ENCODE measurements at regions not wholly inside any gene's neighbourhood (a gene's known extent, or its start where the extent isn't known, plus 50 kb on each side); places are given as distances from the start of the nearest gene placed in this dataset.
"Not testable (repeated sequence)": the region's sequence is repeated elsewhere in the genome, so short reads cannot be mapped to it uniquely, and the experiment has no call there.

GRCh38 chr4:8945506-8945905 lies 73.9 kb upstream of the HMX1 start:
- not testable (repeated sequence) for H3K36me3 ChIP-seq (ENCODE audit: control insufficient read depth, insufficient read depth, low read length); H3K9me3 Mint-ChIP-seq; H3K27ac Mint-ChIP-seq; H3K27me3 Mint-ChIP-seq; H3K4me3 Mint-ChIP-seq; H3K4me1 Mint-ChIP-seq; ATAC-seq (ENCODE audit: low read depth in 2 of 2); DNase-seq; H3K4me1 ChIP-seq (ENCODE audit: control insufficient read depth, insufficient read depth, low read length, poor library complexity, severe bottlenecking); H3K36me3 Mint-ChIP-seq; H3K27me3 ChIP-seq (ENCODE audit: control insufficient read depth, insufficient read depth, low read length); H3K9me3 ChIP-seq (ENCODE audit: control insufficient read depth in 2 of 2, low read length in 2 of 2); H3K27ac ChIP-seq (ENCODE audit: insufficient read depth, low read length, poor library complexity, severe bottlenecking); H3K4me3 ChIP-seq (ENCODE audit: low read depth, low read length)

GRCh38 chr4:8943367-8943766 lies 71.7 kb upstream of the HMX1 start:
- not testable (repeated sequence) for H3K36me3 ChIP-seq (ENCODE audit: control insufficient read depth, insufficient read depth, low read length); ATAC-seq (ENCODE audit: low read depth in 2 of 2); H3K27me3 Mint-ChIP-seq; DNase-seq; H3K27ac Mint-ChIP-seq; H3K4me1 Mint-ChIP-seq; H3K36me3 Mint-ChIP-seq; H3K4me1 ChIP-seq (ENCODE audit: control insufficient read depth, insufficient read depth, low read length, poor library complexity, severe bottlenecking); H3K4me3 ChIP-seq (ENCODE audit: low read depth, low read length); H3K27ac ChIP-seq (ENCODE audit: insufficient read depth, low read length, poor library complexity, severe bottlenecking); H3K4me3 Mint-ChIP-seq; H3K9me3 Mint-ChIP-seq; H3K9me3 ChIP-seq (ENCODE audit: control insufficient read depth in 2 of 2, low read length in 2 of 2); H3K27me3 ChIP-seq (ENCODE audit: control insufficient read depth, insufficient read depth, low read length)

GRCh38 chr4:8942088-8942487 lies 70.4 kb upstream of the HMX1 start:
- not testable (repeated sequence) for H3K36me3 Mint-ChIP-seq; H3K27ac ChIP-seq (ENCODE audit: insufficient read depth, low read length, poor library complexity, severe bottlenecking); H3K9me3 ChIP-seq (ENCODE audit: control insufficient read depth in 2 of 2, low read length in 2 of 2); H3K4me1 ChIP-seq (ENCODE audit: control insufficient read depth, insufficient read depth, low read length, poor library complexity, severe bottlenecking); H3K4me3 ChIP-seq (ENCODE audit: low read depth, low read length); H3K9me3 Mint-ChIP-seq; H3K4me3 Mint-ChIP-seq; H3K27me3 ChIP-seq (ENCODE audit: control insufficient read depth, insufficient read depth, low read length); H3K27me3 Mint-ChIP-seq; DNase-seq; H3K27ac Mint-ChIP-seq; ATAC-seq (ENCODE audit: low read depth in 2 of 2); H3K36me3 ChIP-seq (ENCODE audit: control insufficient read depth, insufficient read depth, low read length); H3K4me1 Mint-ChIP-seq

- not testable (repeated sequence) for H3K27me3 ChIP-seq (ENCODE audit: control insufficient read depth, insufficient read depth, low read length); ATAC-seq (ENCODE audit: low read depth in 2 of 2); H3K9me3 Mint-ChIP-seq; H3K36me3 Mint-ChIP-seq; H3K4me3 Mint-ChIP-seq; H3K27ac ChIP-seq (ENCODE audit: insufficient read depth, low read length, poor library complexity, severe bottlenecking); DNase-seq; H3K27me3 Mint-ChIP-seq; H3K4me1 Mint-ChIP-seq; H3K36me3 ChIP-seq (ENCODE audit: control insufficient read depth, insufficient read depth, low read length); H3K27ac Mint-ChIP-seq; H3K4me3 ChIP-seq (ENCODE audit: low read depth, low read length); H3K4me1 ChIP-seq (ENCODE audit: control insufficient read depth, insufficient read depth, low read length, poor library complexity, severe bottlenecking); H3K9me3 ChIP-seq (ENCODE audit: control insufficient read depth in 2 of 2, low read length in 2 of 2)
Measured at GRCh38 chr4:8941492-8941805, 69.8 kb upstream of the HMX1 start.

- H3K4me3 ChIP-seq (ENCODE audit: low read depth, low read length) = no peak overlapping the region
- Mint-ChIP-seq H3K4me1 (no peaks in the 10 kb centered on the region), H3K4me3 (no peak overlapping the region)
Measured at GRCh38 chr4:8940792-8941491, 69.3 kb upstream of the HMX1 start.

GRCh38 chr4:8939840-8940742 lies 68.5 kb upstream of the HMX1 start:
- Mint-ChIP-seq H3K27me3 (no peaks in the 10 kb centered on the region), H3K4me1 (no peaks in the 10 kb centered on the region), H3K4me3 (no peak overlapping the region), H3K36me3 (no peaks in the 10 kb centered on the region), H3K27ac (no peak overlapping the region), H3K9me3 (peaks cover 0 to 2% (median 0%) of the 10 kb centered on the region in 7 donors)
- ATAC-seq (ENCODE audit: low read depth in 2 of 2) = no peak
- Histone ChIP-seq H3K27me3 (ENCODE audit: control insufficient read depth, insufficient read depth, low read length) (no peaks in the 10 kb centered on the region), H3K9me3 (ENCODE audit: control insufficient read depth in 2 of 2, low read length in 2 of 2) (no peaks in the 10 kb centered on the region), H3K27ac (ENCODE audit: insufficient read depth, low read length, poor library complexity, severe bottlenecking) (no peak overlapping the region), H3K4me1 (ENCODE audit: control insufficient read depth, insufficient read depth, low read length, poor library complexity, severe bottlenecking) (no peaks in the 10 kb centered on the region), H3K4me3 (ENCODE audit: low read depth, low read length) (no peak overlapping the region), H3K36me3 (ENCODE audit: control insufficient read depth, insufficient read depth, low read length) (no peaks in the 10 kb centered on the region)
- no peak for DNase-seq

More at GRCh38 chr4:8940792-8941491, 69.3 kb upstream of the HMX1 start:
- Mint-ChIP-seq H3K9me3 (peaks cover 0 to 2% (median 0%) of the 10 kb centered on the region in 7 donors), H3K27me3 (no peaks in the 10 kb centered on the region), H3K27ac (no peak overlapping the region), H3K36me3 (no peaks in the 10 kb centered on the region)
- H3K27me3 ChIP-seq (ENCODE audit: control insufficient read depth, insufficient read depth, low read length) = no peaks in the 10 kb centered on the region
- no peak overlapping the region for H3K27ac ChIP-seq (ENCODE audit: insufficient read depth, low read length, poor library complexity, severe bottlenecking)
- ATAC-seq (ENCODE audit: low read depth in 2 of 2) (no peak), DNase-seq (no peak)
- H3K4me1 ChIP-seq (ENCODE audit: control insufficient read depth, insufficient read depth, low read length, poor library complexity, severe bottlenecking) = no peaks in the 10 kb centered on the region
- no peaks in the 10 kb centered on the region for H3K36me3 ChIP-seq (ENCODE audit: control insufficient read depth, insufficient read depth, low read length)
- H3K9me3 ChIP-seq (ENCODE audit: control insufficient read depth in 2 of 2, low read length in 2 of 2) = no peaks in the 10 kb centered on the region

GRCh38 chr4:8939160-8939839 lies 67.7 kb upstream of the HMX1 start:
- Mint-ChIP-seq H3K27me3 (no peaks in the 10 kb centered on the region), H3K36me3 (no peaks in the 10 kb centered on the region), H3K4me1 (no peaks in the 10 kb centered on the region), H3K27ac (no peak overlapping the region), H3K9me3 (peaks cover 0 to 5% (median 0%) of the 10 kb centered on the region in 7 donors), H3K4me3 (no peak overlapping the region)
- ATAC-seq (ENCODE audit: low read depth in 2 of 2) (no peak), DNase-seq (no peak)
- Histone ChIP-seq H3K27me3 (ENCODE audit: control insufficient read depth, insufficient read depth, low read length) (no peaks in the 10 kb centered on the region), H3K27ac (ENCODE audit: insufficient read depth, low read length, poor library complexity, severe bottlenecking) (no peak overlapping the region), H3K4me3 (ENCODE audit: low read depth, low read length) (no peak overlapping the region), H3K9me3 (ENCODE audit: control insufficient read depth in 2 of 2, low read length in 2 of 2) (no peaks in the 10 kb centered on the region), H3K4me1 (ENCODE audit: control insufficient read depth, insufficient read depth, low read length, poor library complexity, severe bottlenecking) (no peaks in the 10 kb centered on the region), H3K36me3 (ENCODE audit: control insufficient read depth, insufficient read depth, low read length) (no peaks in the 10 kb centered on the region)
